Epithelial cell of proximal tubule (primary cell): ENCODE measurements at regions not wholly inside any gene's neighbourhood (a gene's known extent, or its start where the extent isn't known, plus 50 kb on each side); places are given as distances from the start of the nearest gene placed in this dataset.

ENCODE experiments used
- DNase-seq: peaks from one replicate; pipeline ENCODE4 v3.0.0-alpha.2; 2011; ENCODE audit warnings: low read depth
- H3K4me3 ChIP-seq: 2 replicates; pipeline ENCODE4 v1.5.1; 2011; ENCODE audit warnings: low read depth, mild to moderate bottlenecking, low read length
- CTCF ChIP-seq: conservative IDR thresholded peaks from 2 replicates; pipeline ENCODE4 v1.5.1; 2012; ENCODE audit warnings: low read depth, mild to moderate bottlenecking, low read length

- TF ChIP-seq CTCF, result no peak
- no peak overlapping the region for H3K4me3 ChIP-seq
- no peak for DNase-seq
Observed at GRCh38 chr6:54775576-54775975, 71.0 kb upstream of the FAM83B start.

GRCh38 chr6:54776891-54777290 is 69.7 kb upstream of the FAM83B start:
- TF ChIP-seq CTCF, result no peak
- H3K4me3 ChIP-seq, result no peak overlapping the region
- DNase-seq, result no peak

GRCh38 chr6:54778731-54779130 is 67.8 kb upstream of the FAM83B start:
- no peak for TF ChIP-seq CTCF
- H3K4me3 ChIP-seq, result no peak overlapping the region
- no peak for DNase-seq

- DNase-seq, result no peak
- no peak overlapping the region for H3K4me3 ChIP-seq
Observed at GRCh38 chr6:54784011-54784410, 62.6 kb upstream of the FAM83B start.

GRCh38 chr6:54786154-54786553 is 60.4 kb upstream of the FAM83B start:
- H3K4me3 ChIP-seq, result no peak overlapping the region
- no peak for DNase-seq
- TF ChIP-seq CTCF, result no peak

More at GRCh38 chr6:54784011-54784410, 62.6 kb upstream of the FAM83B start:
- TF ChIP-seq CTCF, result no peak

GRCh38 chr6:54787825-54788224 is 58.7 kb upstream of the FAM83B start:
- TF ChIP-seq CTCF, result no peak
- no peak for DNase-seq
- no peak overlapping the region for H3K4me3 ChIP-seq
